H9 (cell line): ENCODE measurements at regions not wholly inside any gene's neighbourhood (a gene's known extent, or its start where the extent isn't known, plus 50 kb on each side); places are given as distances from the start of the nearest gene placed in this dataset.

Experiments used
- DNase-seq: peaks from one replicate; pipeline ENCODE4 v3.0.0-alpha.2; 2017
- H2AFZ ChIP-seq: one replicate; pipeline ENCODE4 v1.6.1; 2013; ENCODE audit warnings: mild to moderate bottlenecking, low read length, control low read depth, moderate library complexity
- H2AK5ac ChIP-seq: 2 replicates; pipeline ENCODE4 v1.6.1; 2013; ENCODE audit warnings: low read length, control low read depth, mixed read lengths; ENCODE audit not compliant: insufficient read length
- H2BK120ac ChIP-seq: one replicate; pipeline ENCODE4 v1.6.1; 2013; ENCODE audit warnings: low read depth, mild to moderate bottlenecking, low read length, control low read depth, inconsistent platforms; ENCODE audit not compliant: poor library complexity, severe bottlenecking
- H2BK12ac ChIP-seq: 2 replicates; pipeline ENCODE4 v1.6.1; 2013; ENCODE audit warnings: low read length, control low read depth, mixed read lengths, low read depth; ENCODE audit not compliant: insufficient read length
- H2BK15ac ChIP-seq: 2 replicates; pipeline ENCODE4 v1.6.1; 2013; ENCODE audit warnings: low read depth, low read length, control low read depth
- H2BK20ac ChIP-seq: one replicate; pipeline ENCODE4 v1.6.1; 2013; ENCODE audit warnings: low read depth, mild to moderate bottlenecking, low read length, control low read depth, inconsistent platforms; ENCODE audit not compliant: poor library complexity, severe bottlenecking
- H2BK5ac ChIP-seq: 2 replicates; pipeline ENCODE4 v1.6.1; 2013; ENCODE audit warnings: low read length, control low read depth, mixed read lengths; ENCODE audit not compliant: insufficient read length
- H3K14ac ChIP-seq: 2 replicates; pipeline ENCODE4 v1.6.1; 2013; ENCODE audit warnings: low read length, control low read depth; ENCODE audit not compliant: insufficient read depth
- H3K18ac ChIP-seq: 2 replicates; pipeline ENCODE4 v1.6.1; 2013; ENCODE audit warnings: low read depth, mild to moderate bottlenecking, mixed read lengths, low read length, control low read depth; ENCODE audit not compliant: insufficient read length
- H3K23ac ChIP-seq: 2 replicates; pipeline ENCODE4 v1.6.1; 2013; ENCODE audit warnings: low read length, control low read depth, mixed read lengths, low read depth; ENCODE audit not compliant: insufficient read length
- H3K23me2 ChIP-seq: 2 replicates; pipeline ENCODE4 v1.6.1; 2013; ENCODE audit warnings: low read depth, mild to moderate bottlenecking, mixed read lengths, low read length, control low read depth; ENCODE audit not compliant: insufficient read length, poor library complexity, severe bottlenecking
- H3K27ac ChIP-seq: 2 replicates; pipeline ENCODE4 v1.5.1; 2013; ENCODE audit warnings: low read length, control low read depth, mixed read lengths, low read depth; ENCODE audit not compliant: insufficient read length
- H3K27me3 ChIP-seq: 2 replicates; pipeline ENCODE4 v1.6.1; 2013; ENCODE audit warnings: low read length, control low read depth, inconsistent platforms; ENCODE audit not compliant: insufficient read depth
- H3K4ac ChIP-seq: 2 replicates; pipeline ENCODE4 v1.6.1; 2013; ENCODE audit warnings: low read depth, mild to moderate bottlenecking, control low read depth, inconsistent platforms, low read length, moderate library complexity
- H3K4me1 ChIP-seq: 2 replicates; pipeline ENCODE4 v1.6.1; 2013; ENCODE audit warnings: low read length, control low read depth, inconsistent platforms; ENCODE audit not compliant: insufficient read depth
- H3K4me2 ChIP-seq: 2 replicates; pipeline ENCODE4 v1.6.1; 2013; ENCODE audit warnings: low read length, control low read depth, mixed read lengths; ENCODE audit not compliant: insufficient read length, insufficient read depth
- H3K56ac ChIP-seq: 2 replicates; pipeline ENCODE4 v1.6.1; 2013; ENCODE audit warnings: low read depth, mild to moderate bottlenecking, mixed read lengths, low read length, control low read depth; ENCODE audit not compliant: insufficient read length
- H3K79me1 ChIP-seq: 2 replicates; pipeline ENCODE4 v1.6.1; 2013; ENCODE audit warnings: low read depth, mild to moderate bottlenecking, moderate library complexity, low read length, control low read depth, inconsistent platforms; ENCODE audit not compliant: insufficient read depth, poor library complexity, severe bottlenecking
- H3K79me2 ChIP-seq: 2 replicates; pipeline ENCODE4 v1.6.1; 2013; ENCODE audit warnings: low read length, control low read depth, inconsistent platforms; ENCODE audit not compliant: insufficient read depth
- H3K9ac ChIP-seq: 2 replicates; pipeline ENCODE4 v1.6.1; 2013; ENCODE audit warnings: low read length, control low read depth, mixed read lengths; ENCODE audit not compliant: insufficient read length; ENCODE audit errors: extremely low read depth
- H3K9me3 ChIP-seq: one replicate; pipeline ENCODE4 v1.6.1; 2013; ENCODE audit warnings: low read depth, low read length, inconsistent platforms; ENCODE audit not compliant: control insufficient read depth
- H3T11ph ChIP-seq: one replicate; pipeline ENCODE4 v1.6.1; 2013; ENCODE audit warnings: mild to moderate bottlenecking, low read length, control low read depth, inconsistent platforms
- H4K20me1 ChIP-seq: one replicate; pipeline ENCODE4 v1.6.1; 2013; ENCODE audit not compliant: control insufficient read depth, insufficient read length, insufficient read depth
- H4K5ac ChIP-seq: 2 replicates; pipeline ENCODE4 v1.6.1; 2013; ENCODE audit warnings: low read depth, mild to moderate bottlenecking, mixed read lengths, low read length, control low read depth; ENCODE audit not compliant: insufficient read length
- H4K8ac ChIP-seq: replicated peaks from 2 replicates; pipeline ENCODE4 v1.6.1; 2013; ENCODE audit warnings: low read length, control low read depth, mixed read lengths, low read depth; ENCODE audit not compliant: insufficient read length
- H4K91ac ChIP-seq: 2 replicates; pipeline ENCODE4 v1.6.1; 2013; ENCODE audit warnings: low read depth, mild to moderate bottlenecking, moderate library complexity, mixed read lengths, low read length, control low read depth; ENCODE audit not compliant: insufficient read length
- H3K27ac Mint-ChIP-seq, 3 experiments: 2 replicates in 2 of 3; 3 replicates in 1 of 3; pipeline ENCODE4 v1.8.0; 2020 to 2021; ENCODE audit warnings: mixed read lengths in 3 of 3, mild to moderate bottlenecking in 1 of 3, moderate library complexity in 1 of 3
- H3K27me3 Mint-ChIP-seq: 2 replicates; pipeline ENCODE4 v1.8.0; 2021; ENCODE audit warnings: low read depth, mild to moderate bottlenecking, moderate library complexity, mixed read lengths
- H3K36me3 Mint-ChIP-seq, 3 experiments: 2 replicates in 2 of 3; 3 replicates in 1 of 3; pipeline ENCODE4 v1.8.0; 2020 to 2021; ENCODE audit warnings: low read depth in 3 of 3, mixed read lengths in 3 of 3; ENCODE audit not compliant: insufficient read depth in 1 of 3
- H3K4me1 Mint-ChIP-seq, 2 experiments: 2 replicates each; pipeline ENCODE4 v1.8.0; 2020; ENCODE audit warnings: mixed read lengths in 2 of 2
- H3K4me3 Mint-ChIP-seq, 2 experiments: 2 replicates in 1 of 2; 3 replicates in 1 of 2; pipeline ENCODE4 v1.8.0; 2020 to 2021; ENCODE audit warnings: mild to moderate bottlenecking in 2 of 2, mixed read lengths in 2 of 2, moderate library complexity in 1 of 2
- H3K9me3 Mint-ChIP-seq, 2 experiments: 2 replicates in 1 of 2; 3 replicates in 1 of 2; pipeline ENCODE4 v1.8.0; 2020; ENCODE audit warnings: mild to moderate bottlenecking in 2 of 2, mixed read lengths in 2 of 2, moderate library complexity in 1 of 2
- CTCF ChIP-seq: fragments of 200-600 bp; sonication (generic); conservative IDR thresholded peaks from 3 replicates; pipeline ENCODE4 v1.8.0; 2021; ENCODE audit warnings: antibody characterized with exemption, mild to moderate bottlenecking
- WGBS: extraction: QIAGEN DNeasy Blood & Tissue Kit; methylation state at CpG from one replicate; pipeline ENCODE4 v1.1.7; 2013; ENCODE audit warnings: missing lambda C conversion rate, low lambda C conversion rate, mixed read lengths; ENCODE audit not compliant: insufficient read length; ENCODE audit errors: extremely low coverage; 5-methylcytosine and 5-hydroxymethylcytosine counted together

- no peaks in the 10 kb centered on the region for H3K4me1 ChIP-seq
- H2BK12ac ChIP-seq, result no peak overlapping the region
- H3K9ac ChIP-seq, result no peak overlapping the region
- H3K79me2 ChIP-seq, result no peaks in the 10 kb centered on the region
- no peak overlapping the region for H3K56ac ChIP-seq
- H3K23ac ChIP-seq, result no peak overlapping the region
- no peak overlapping the region for H2BK20ac ChIP-seq
- no peak overlapping the region for H4K5ac ChIP-seq
- no peaks in the 10 kb centered on the region for H3K36me3 Mint-ChIP-seq
- H3K18ac ChIP-seq, result no peak overlapping the region
- H3K23me2 ChIP-seq, result no peaks in the 10 kb centered on the region
- no peak overlapping the region for H2BK5ac ChIP-seq
- H4K91ac ChIP-seq, result no peak overlapping the region
- no peaks in the 10 kb centered on the region for H3K9me3 Mint-ChIP-seq
- no peak overlapping the region for H3K4me2 ChIP-seq
- TF ChIP-seq CTCF, result no peak
- WGBS, result no CpG with 5 or more reads among the region's 2 CpGs
- H3K4ac ChIP-seq, result no peak overlapping the region
- H3K79me1 ChIP-seq, result no peaks in the 10 kb centered on the region
- no peak overlapping the region for H3T11ph ChIP-seq
- DNase-seq, result no peak
- H3K27ac ChIP-seq, result no peak overlapping the region
- H2BK120ac ChIP-seq, result no peak overlapping the region
- H4K8ac ChIP-seq, result no peak overlapping the region
- H2BK15ac ChIP-seq, result no peak overlapping the region
- H3K27ac Mint-ChIP-seq, result no peak overlapping the region
- no peak overlapping the region for H2AK5ac ChIP-seq
- no peak overlapping the region for H3K14ac ChIP-seq
- H3K27me3 ChIP-seq, result no peaks in the 10 kb centered on the region
- H3K27me3 Mint-ChIP-seq, result 0 out of 2 replicates have a peak, but pooled peaks cover 3% of the 10 kb centered on the region
- no peaks in the 10 kb centered on the region for H4K20me1 ChIP-seq
- no peak overlapping the region for H2AFZ ChIP-seq
- H3K4me1 Mint-ChIP-seq, result peaks cover 0 to 13% of the 10 kb centered on the region in 2 experiments; a peak in 3 of 4 replicates
- H3K4me3 Mint-ChIP-seq, result no peak overlapping the region
- no peaks in the 10 kb centered on the region for H3K9me3 ChIP-seq
Measured at GRCh38 chr14:38404616-38405015, 148.7 kb upstream of the CLEC14A start.
